NCI-H2196 treated with DMSO at 0.1 percent for 48 hours (cell line): ENCODE measurements at regions not wholly inside any gene's neighbourhood (a gene's known extent, or its start where the extent isn't known, plus 50 kb on each side); places are given as distances from the start of the nearest gene placed in this dataset.

Experiments
- DNase-seq: peaks from one replicate; lab custom pipeline; 2025; ENCODE audit not compliant: unreplicated experiment; lab: John Stamatoyannopoulos, UW

- DNase-seq: no peak
Measured at GRCh38 chr10:14468023-14468441, 137.3 kb upstream of the FRMD4A start.

- DNase-seq: no peak
Measured at GRCh38 chr10:14466257-14466656, 135.5 kb upstream of the FRMD4A start.

GRCh38 chr10:14460447-14460846 lies 129.7 kb upstream of the FRMD4A start:
- no peak for DNase-seq

- DNase-seq: peak; percentile 1
Measured at GRCh38 chr10:14459665-14460064, 128.9 kb upstream of the FRMD4A start.

GRCh38 chr10:14456870-14457266 lies 126.1 kb upstream of the FRMD4A start:
- DNase-seq: no peak

- no peak for DNase-seq
Measured at GRCh38 chr10:14456218-14456869, 125.6 kb upstream of the FRMD4A start.

- DNase-seq: no peak
Measured at GRCh38 chr10:14454629-14455028, 123.9 kb upstream of the FRMD4A start.

GRCh38 chr10:14454206-14454605 lies 123.5 kb upstream of the FRMD4A start:
- no peak for DNase-seq

- DNase-seq: no peak
Measured at GRCh38 chr10:14453593-14453992, 122.9 kb upstream of the FRMD4A start.

GRCh38 chr10:14451341-14451740 lies 120.6 kb upstream of the FRMD4A start:
- no peak for DNase-seq

GRCh38 chr10:14450041-14450491 lies 119.3 kb upstream of the FRMD4A start:
- DNase-seq: no peak

GRCh38 chr10:14449293-14449815 lies 118.6 kb upstream of the FRMD4A start:
- DNase-seq: no peak

GRCh38 chr10:14448197-14448990 lies 117.7 kb upstream of the FRMD4A start:
- no peak for DNase-seq

GRCh38 chr10:14447094-14447839 lies 116.5 kb upstream of the FRMD4A start:
- DNase-seq: no peak

- DNase-seq: no peak
Measured at GRCh38 chr10:14439451-14440259, 108.9 kb upstream of the FRMD4A start.

- no peak for DNase-seq
Measured at GRCh38 chr10:14438576-14438975, 107.9 kb upstream of the FRMD4A start.

GRCh38 chr10:14438057-14438456 lies 107.3 kb upstream of the FRMD4A start:
- no peak for DNase-seq

GRCh38 chr10:14435976-14436632 lies 105.4 kb upstream of the FRMD4A start:
- DNase-seq: no peak

GRCh38 chr10:14433147-14433546 lies 102.4 kb upstream of the FRMD4A start:
- no peak for DNase-seq

- DNase-seq: no peak
Measured at GRCh38 chr10:14431868-14432267, 101.1 kb upstream of the FRMD4A start.
